HCT116 (cell line): ENCODE measurements at regions not wholly inside any gene's neighbourhood (a gene's known extent, or its start where the extent isn't known, plus 50 kb on each side); places are given as distances from the start of the nearest gene placed in this dataset.
"Not testable (repeated sequence)": the region's sequence is repeated elsewhere in the genome, so short reads cannot be mapped to it uniquely, and the experiment has no call there.

Experiments
- FOSL1 ChIP-seq: IDR thresholded peaks from 2 replicates; pipeline ENCODE4 v1.6.1; 2012; ENCODE audit warnings: low read depth
- RAD21 ChIP-seq: IDR thresholded peaks from 2 replicates; pipeline ENCODE4 v1.6.1; 2012; ENCODE audit warnings: low read depth, mild to moderate bottlenecking

- TF ChIP-seq RAD21, FOSL1: not testable (repeated sequence)
Measured at GRCh38 chr18:42518331-42518730, 563.3 kb downstream of the PIK3C3 start.
